ENCODE measurements at regions not wholly inside any gene's neighbourhood (a gene's known extent, or its start where the extent isn't known, plus 50 kb on each side); places are given as distances from the start of the nearest gene placed in this dataset.

DNA sequence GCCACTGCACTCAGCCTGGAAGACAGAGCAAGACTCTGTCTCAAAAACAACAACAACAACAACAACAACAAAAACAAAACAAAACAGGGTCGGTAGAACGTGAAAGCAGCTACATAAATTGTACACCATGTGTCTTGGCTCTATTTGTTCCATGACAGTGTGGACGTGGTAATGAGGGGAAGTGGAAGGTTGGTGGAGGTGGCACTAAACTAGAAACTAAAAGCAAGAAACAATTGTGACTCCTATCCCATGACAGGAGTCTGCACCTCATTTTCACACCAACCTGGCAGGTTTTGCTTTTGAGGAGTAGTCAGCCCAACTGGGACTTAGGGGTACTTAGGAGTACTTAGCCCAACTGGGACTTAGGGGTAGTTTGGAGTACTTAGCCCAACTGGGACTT, 62.5 kb upstream of the MRPS9 start (continued):
- TF ChIP-seq, protein P1, sequence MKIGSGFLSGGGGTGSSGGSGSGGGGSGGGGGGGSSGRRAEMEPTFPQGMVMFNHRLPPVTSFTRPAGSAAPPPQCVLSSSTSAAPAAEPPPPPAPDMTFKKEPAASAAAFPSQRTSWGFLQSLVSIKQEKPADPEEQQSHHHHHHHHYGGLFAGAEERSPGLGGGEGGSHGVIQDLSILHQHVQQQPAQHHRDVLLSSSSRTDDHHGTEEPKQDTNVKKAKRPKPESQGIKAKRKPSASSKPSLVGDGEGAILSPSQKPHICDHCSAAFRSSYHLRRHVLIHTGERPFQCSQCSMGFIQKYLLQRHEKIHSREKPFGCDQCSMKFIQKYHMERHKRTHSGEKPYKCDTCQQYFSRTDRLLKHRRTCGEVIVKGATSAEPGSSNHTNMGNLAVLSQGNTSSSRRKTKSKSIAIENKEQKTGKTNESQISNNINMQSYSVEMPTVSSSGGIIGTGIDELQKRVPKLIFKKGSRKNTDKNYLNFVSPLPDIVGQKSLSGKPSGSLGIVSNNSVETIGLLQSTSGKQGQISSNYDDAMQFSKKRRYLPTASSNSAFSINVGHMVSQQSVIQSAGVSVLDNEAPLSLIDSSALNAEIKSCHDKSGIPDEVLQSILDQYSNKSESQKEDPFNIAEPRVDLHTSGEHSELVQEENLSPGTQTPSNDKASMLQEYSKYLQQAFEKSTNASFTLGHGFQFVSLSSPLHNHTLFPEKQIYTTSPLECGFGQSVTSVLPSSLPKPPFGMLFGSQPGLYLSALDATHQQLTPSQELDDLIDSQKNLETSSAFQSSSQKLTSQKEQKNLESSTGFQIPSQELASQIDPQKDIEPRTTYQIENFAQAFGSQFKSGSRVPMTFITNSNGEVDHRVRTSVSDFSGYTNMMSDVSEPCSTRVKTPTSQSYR (CRISPR knock-in tag; IDR thresholded peaks at IDR 0.05): no peak
- TF ChIP-seq, protein P2, sequence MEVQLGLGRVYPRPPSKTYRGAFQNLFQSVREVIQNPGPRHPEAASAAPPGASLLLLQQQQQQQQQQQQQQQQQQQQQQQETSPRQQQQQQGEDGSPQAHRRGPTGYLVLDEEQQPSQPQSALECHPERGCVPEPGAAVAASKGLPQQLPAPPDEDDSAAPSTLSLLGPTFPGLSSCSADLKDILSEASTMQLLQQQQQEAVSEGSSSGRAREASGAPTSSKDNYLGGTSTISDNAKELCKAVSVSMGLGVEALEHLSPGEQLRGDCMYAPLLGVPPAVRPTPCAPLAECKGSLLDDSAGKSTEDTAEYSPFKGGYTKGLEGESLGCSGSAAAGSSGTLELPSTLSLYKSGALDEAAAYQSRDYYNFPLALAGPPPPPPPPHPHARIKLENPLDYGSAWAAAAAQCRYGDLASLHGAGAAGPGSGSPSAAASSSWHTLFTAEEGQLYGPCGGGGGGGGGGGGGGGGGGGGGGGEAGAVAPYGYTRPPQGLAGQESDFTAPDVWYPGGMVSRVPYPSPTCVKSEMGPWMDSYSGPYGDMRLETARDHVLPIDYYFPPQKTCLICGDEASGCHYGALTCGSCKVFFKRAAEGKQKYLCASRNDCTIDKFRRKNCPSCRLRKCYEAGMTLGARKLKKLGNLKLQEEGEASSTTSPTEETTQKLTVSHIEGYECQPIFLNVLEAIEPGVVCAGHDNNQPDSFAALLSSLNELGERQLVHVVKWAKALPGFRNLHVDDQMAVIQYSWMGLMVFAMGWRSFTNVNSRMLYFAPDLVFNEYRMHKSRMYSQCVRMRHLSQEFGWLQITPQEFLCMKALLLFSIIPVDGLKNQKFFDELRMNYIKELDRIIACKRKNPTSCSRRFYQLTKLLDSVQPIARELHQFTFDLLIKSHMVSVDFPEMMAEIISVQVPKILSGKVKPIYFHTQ (CRISPR knock-in tag; IDR thresholded peaks at IDR 0.05): no peak
- TF ChIP-seq PRRX2 (CRISPR knock-in tag; IDR thresholded peaks at IDR 0.05) (no peak), HMGA2 (CRISPR knock-in tag; IDR thresholded peaks at IDR 0.05) (no peak)

DNA sequence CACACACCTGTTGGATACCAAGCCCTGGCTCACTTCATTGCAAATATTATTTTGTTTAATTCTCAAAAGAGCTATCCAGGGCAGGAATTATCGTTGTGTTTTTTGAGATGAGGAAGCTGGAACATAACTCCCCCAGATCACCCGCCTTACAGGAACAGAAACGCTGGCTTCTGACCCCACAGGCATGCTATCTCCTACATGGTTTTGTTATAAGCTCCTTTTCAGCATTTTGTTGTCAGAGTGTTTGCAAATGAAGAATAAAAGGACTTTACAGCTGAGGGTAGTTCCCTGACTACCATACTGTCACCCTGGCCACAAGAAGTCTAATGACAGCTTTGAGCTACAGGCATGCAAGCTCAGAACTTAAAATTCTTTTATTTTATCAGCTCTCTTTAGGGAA, 62.0 kb upstream of the MRPS9 start:
- peaks cover 32% of the 10 kb centered on the region for H3K9me3 Mint-ChIP-seq
- no peaks in the 10 kb centered on the region for H3K36me3 Mint-ChIP-seq
- TF ChIP-seq, protein P3, sequence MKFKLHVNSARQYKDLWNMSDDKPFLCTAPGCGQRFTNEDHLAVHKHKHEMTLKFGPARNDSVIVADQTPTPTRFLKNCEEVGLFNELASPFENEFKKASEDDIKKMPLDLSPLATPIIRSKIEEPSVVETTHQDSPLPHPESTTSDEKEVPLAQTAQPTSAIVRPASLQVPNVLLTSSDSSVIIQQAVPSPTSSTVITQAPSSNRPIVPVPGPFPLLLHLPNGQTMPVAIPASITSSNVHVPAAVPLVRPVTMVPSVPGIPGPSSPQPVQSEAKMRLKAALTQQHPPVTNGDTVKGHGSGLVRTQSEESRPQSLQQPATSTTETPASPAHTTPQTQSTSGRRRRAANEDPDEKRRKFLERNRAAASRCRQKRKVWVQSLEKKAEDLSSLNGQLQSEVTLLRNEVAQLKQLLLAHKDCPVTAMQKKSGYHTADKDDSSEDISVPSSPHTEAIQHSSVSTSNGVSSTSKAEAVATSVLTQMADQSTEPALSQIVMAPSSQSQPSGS (CRISPR knock-in tag; IDR thresholded peaks at IDR 0.05; ENCODE audit: borderline replicate concordance, low read depth): no peak
- TF ChIP-seq JAZF1 (CRISPR knock-in tag; IDR thresholded peaks at IDR 0.05) (no peak), TEAD1 (CRISPR knock-in tag; IDR thresholded peaks at IDR 0.05) (no peak), MYBL2 (CRISPR knock-in tag; IDR thresholded peaks at IDR 0.05) (no peak), SOX15 (CRISPR knock-in tag; IDR thresholded peaks at IDR 0.05) (no peak)
- TF ChIP-seq, protein P4, sequence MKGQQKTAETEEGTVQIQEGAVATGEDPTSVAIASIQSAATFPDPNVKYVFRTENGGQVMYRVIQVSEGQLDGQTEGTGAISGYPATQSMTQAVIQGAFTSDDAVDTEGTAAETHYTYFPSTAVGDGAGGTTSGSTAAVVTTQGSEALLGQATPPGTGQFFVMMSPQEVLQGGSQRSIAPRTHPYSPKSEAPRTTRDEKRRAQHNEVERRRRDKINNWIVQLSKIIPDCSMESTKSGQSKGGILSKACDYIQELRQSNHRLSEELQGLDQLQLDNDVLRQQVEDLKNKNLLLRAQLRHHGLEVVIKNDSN (CRISPR knock-in tag; IDR thresholded peaks at IDR 0.05): no peak
- TF ChIP-seq, protein P5, sequence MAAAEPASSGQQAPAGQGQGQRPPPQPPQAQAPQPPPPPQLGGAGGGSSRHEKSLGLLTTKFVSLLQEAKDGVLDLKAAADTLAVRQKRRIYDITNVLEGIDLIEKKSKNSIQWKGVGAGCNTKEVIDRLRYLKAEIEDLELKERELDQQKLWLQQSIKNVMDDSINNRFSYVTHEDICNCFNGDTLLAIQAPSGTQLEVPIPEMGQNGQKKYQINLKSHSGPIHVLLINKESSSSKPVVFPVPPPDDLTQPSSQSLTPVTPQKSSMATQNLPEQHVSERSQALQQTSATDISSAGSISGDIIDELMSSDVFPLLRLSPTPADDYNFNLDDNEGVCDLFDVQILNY (CRISPR knock-in tag; IDR thresholded peaks at IDR 0.05): no peak

DNA sequence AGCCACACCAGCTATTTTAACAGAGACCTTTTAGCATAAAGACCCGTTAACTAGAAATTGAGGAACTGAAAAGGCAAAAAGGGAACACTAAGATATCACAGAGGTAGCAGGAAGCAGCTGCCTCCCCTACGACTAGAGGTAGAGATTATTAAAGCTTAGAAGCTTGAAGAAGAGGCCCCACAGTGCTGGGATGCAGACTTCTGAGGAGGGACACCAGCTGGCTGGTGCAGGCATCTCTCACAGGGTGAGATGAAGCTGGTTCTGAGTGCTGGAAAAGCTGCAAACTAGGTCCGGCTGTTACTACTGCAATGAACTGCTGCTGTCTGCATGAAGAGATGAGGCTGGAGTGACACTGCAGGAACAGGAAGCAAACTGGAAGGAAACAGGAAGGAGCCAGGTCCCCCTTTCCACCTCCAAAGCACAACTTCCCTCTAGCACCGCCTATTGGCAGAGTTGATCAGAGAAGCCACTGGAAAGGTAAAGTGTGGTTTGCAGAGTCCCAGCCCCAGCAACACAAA, 61.2 kb upstream of the MRPS9 start:
- no peak overlapping the region for H3K4me3 Mint-ChIP-seq
- H3K9me3 Mint-ChIP-seq: peaks cover 28% of the 10 kb centered on the region
- TF ChIP-seq NR1H2 (CRISPR knock-in tag; IDR thresholded peaks at IDR 0.05) (no peak), ETV6 (CRISPR knock-in tag; IDR thresholded peaks at IDR 0.05) (peak; percentile 76), MXD4 (CRISPR knock-in tag; IDR thresholded peaks at IDR 0.05; ENCODE audit: borderline replicate concordance) (0 out of 2 replicates have a peak, but pooled peaks have one; percentile 1)
- TF ChIP-seq, protein P6, sequence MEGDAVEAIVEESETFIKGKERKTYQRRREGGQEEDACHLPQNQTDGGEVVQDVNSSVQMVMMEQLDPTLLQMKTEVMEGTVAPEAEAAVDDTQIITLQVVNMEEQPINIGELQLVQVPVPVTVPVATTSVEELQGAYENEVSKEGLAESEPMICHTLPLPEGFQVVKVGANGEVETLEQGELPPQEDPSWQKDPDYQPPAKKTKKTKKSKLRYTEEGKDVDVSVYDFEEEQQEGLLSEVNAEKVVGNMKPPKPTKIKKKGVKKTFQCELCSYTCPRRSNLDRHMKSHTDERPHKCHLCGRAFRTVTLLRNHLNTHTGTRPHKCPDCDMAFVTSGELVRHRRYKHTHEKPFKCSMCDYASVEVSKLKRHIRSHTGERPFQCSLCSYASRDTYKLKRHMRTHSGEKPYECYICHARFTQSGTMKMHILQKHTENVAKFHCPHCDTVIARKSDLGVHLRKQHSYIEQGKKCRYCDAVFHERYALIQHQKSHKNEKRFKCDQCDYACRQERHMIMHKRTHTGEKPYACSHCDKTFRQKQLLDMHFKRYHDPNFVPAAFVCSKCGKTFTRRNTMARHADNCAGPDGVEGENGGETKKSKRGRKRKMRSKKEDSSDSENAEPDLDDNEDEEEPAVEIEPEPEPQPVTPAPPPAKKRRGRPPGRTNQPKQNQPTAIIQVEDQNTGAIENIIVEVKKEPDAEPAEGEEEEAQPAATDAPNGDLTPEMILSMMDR (IDR thresholded peaks at IDR 0.05): 0 out of 2 replicates have a peak, but pooled peaks have one; percentile 22
- H3K4me1 Mint-ChIP-seq: no peaks in the 10 kb centered on the region
- DNase-seq (ENCODE audit: low spot score) (peak; percentile 54), ATAC-seq (peak; percentile 96)
- POLR2A ChIA-PET: no interaction called here
- CTCF ChIA-PET: interaction anchor here (0.9 to 1.5 kb wide), 4 partner anchors 9 to 103 kb away, joined by 3 to 6 read pairs (median 4); no protein-coding TSS in a partner anchor
- H3K27me3 Mint-ChIP-seq (ENCODE audit: low read depth): peaks cover 15% of the 10 kb centered on the region
- no peak overlapping the region for H3K27ac Mint-ChIP-seq
- no peaks in the 10 kb centered on the region for H3K36me3 Mint-ChIP-seq

More for the DNA sequence above, 62.0 kb upstream of the MRPS9 start:
- no peak overlapping the region for H3K4me3 Mint-ChIP-seq
- ATAC-seq: no peak
- H3K27me3 Mint-ChIP-seq (ENCODE audit: low read depth): peaks cover 15% of the 10 kb centered on the region
- H3K27ac Mint-ChIP-seq: no peak overlapping the region
- POLR2A ChIA-PET: no interaction called here
- DNase-seq (ENCODE audit: low spot score): no peak
- H3K4me1 Mint-ChIP-seq: no peaks in the 10 kb centered on the region
- CTCF ChIA-PET: interaction anchor here (0.9 to 1.5 kb wide), 4 partner anchors 9 to 102 kb away, joined by 3 to 6 read pairs (median 4); no protein-coding TSS in a partner anchor

Measured in WTC11 (cell line).